ENCODE measurements at regions not wholly inside any gene's neighbourhood (a gene's known extent, or its start where the extent isn't known, plus 50 kb on each side); places are given as distances from the start of the nearest gene placed in this dataset.

- H3K9me2 ChIP-seq (ENCODE audit: insufficient read depth): no peaks in the 10 kb centered on the region
- no peaks in the 10 kb centered on the region for H3K36me3 ChIP-seq (ENCODE audit: control insufficient read depth in 1 of 2, insufficient read depth in 2 of 2, low read length in 2 of 2)
- H3K27ac ChIP-seq (ENCODE audit: low read depth, low read length): no peak overlapping the region
- TF ChIP-seq, protein P1, sequence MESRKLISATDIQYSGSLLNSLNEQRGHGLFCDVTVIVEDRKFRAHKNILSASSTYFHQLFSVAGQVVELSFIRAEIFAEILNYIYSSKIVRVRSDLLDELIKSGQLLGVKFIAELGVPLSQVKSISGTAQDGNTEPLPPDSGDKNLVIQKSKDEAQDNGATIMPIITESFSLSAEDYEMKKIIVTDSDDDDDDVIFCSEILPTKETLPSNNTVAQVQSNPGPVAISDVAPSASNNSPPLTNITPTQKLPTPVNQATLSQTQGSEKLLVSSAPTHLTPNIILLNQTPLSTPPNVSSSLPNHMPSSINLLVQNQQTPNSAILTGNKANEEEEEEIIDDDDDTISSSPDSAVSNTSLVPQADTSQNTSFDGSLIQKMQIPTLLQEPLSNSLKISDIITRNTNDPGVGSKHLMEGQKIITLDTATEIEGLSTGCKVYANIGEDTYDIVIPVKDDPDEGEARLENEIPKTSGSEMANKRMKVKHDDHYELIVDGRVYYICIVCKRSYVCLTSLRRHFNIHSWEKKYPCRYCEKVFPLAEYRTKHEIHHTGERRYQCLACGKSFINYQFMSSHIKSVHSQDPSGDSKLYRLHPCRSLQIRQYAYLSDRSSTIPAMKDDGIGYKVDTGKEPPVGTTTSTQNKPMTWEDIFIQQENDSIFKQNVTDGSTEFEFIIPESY (IDR thresholded peaks at IDR 0.05; ENCODE audit: extremely low read depth, insufficient replicate concordance, low read length): no peak
- TF ChIP-seq ZNF274 (IDR thresholded peaks at IDR 0.05; ENCODE audit: low read depth, low read length): no peak
- no peak for TF ChIP-seq POLR2A (IDR thresholded peaks at IDR 0.05; ENCODE audit: borderline replicate concordance, extremely low read depth, insufficient read depth, insufficient read length)
- no peak for TF ChIP-seq RAD21 (IDR thresholded peaks at IDR 0.05; ENCODE audit: low read depth)
- TF ChIP-seq YY1 (IDR thresholded peaks at IDR 0.05; ENCODE audit: extremely low read depth, insufficient replicate concordance, low read depth, low read length): no peak
- no peak for TF ChIP-seq REST (IDR thresholded peaks at IDR 0.05; ENCODE audit: low read depth)
- no peak for TF ChIP-seq MAX (IDR thresholded peaks at IDR 0.05)
- no peak for TF ChIP-seq SRF (IDR thresholded peaks at IDR 0.05; ENCODE audit: low read depth)
- TF ChIP-seq EGR1 (IDR thresholded peaks at IDR 0.05; ENCODE audit: low read depth): no peak
- ATAC-seq (no peak), DNase-seq (ENCODE audit: low read depth, low spot score) (no peak)
- no peak overlapping the region for H3K4me2 ChIP-seq (ENCODE audit: low read length)
- H3K9me3 ChIP-seq (ENCODE audit: control insufficient read depth in 1 of 2, insufficient read depth in 1 of 2, low read depth in 1 of 2, low read length in 2 of 2): no peaks in the 10 kb centered on the region
- intact Hi-C loops (cut with micrococcal nuclease): no loop called here
- no peak overlapping the region for H3K9ac ChIP-seq (ENCODE audit: low read length)
- no peaks in the 10 kb centered on the region for H3K27me3 ChIP-seq (ENCODE audit: insufficient read depth, low read length)
- ChIA-PET RAD21 (ENCODE audit: low non-redundant PET in 1 of 2, low total read pairs in 2 of 2, uncharacterized antibody in 2 of 2, unreplicated experiment in 2 of 2) (no interaction called here), CTCF (no interaction called here), POLR2A (no interaction called here)
- H2AFZ ChIP-seq (ENCODE audit: low read depth, low read length, poor library complexity, severe bottlenecking): no peak overlapping the region
- no peaks in the 10 kb centered on the region for H4K20me1 ChIP-seq (ENCODE audit: insufficient read depth)
- BruUV-seq (replicated peaks): no TSS peak
- no peaks in the 10 kb centered on the region for H3K4me1 ChIP-seq (ENCODE audit: control insufficient read depth in 1 of 2, insufficient read depth in 2 of 2, low read length in 2 of 2)
- no peaks in the 10 kb centered on the region for H3K79me2 ChIP-seq (ENCODE audit: insufficient read depth, low read length)
- no peak overlapping the region for H3K4me3 ChIP-seq (replicated peaks in 1 of 2; ENCODE audit: low read depth in 1 of 2, low read length in 2 of 2)
These were observed 67.3 kb downstream of the SYNE3 start for GRCh38 chr14:95449131-95449530.

Measured in HCT116 (cell line).